ENCODE measurements at regions not wholly inside any gene's neighbourhood (a gene's known extent, or its start where the extent isn't known, plus 50 kb on each side); places are given as distances from the start of the nearest gene placed in this dataset.

- BruUV-seq (replicated peaks) = no TSS peak
- ChIA-PET CTCF (no interaction called here), POLR2A (ENCODE audit: low non-redundant PET) (no interaction called here)
- intact Hi-C loops (cut with micrococcal nuclease; ENCODE audit: unreplicated experiment) = no loop called here
- Histone ChIP-seq H3K4me3 (ENCODE audit: low read depth, low read length, poor library complexity, severe bottlenecking) (no peak overlapping the region), H3K27me3 (replicated peaks; ENCODE audit: insufficient read depth, low read depth, low read length, poor library complexity) (no peaks in the 10 kb centered on the region), H3K9me3 (ENCODE audit: low read depth, low read length, poor library complexity, severe bottlenecking) (no peaks in the 10 kb centered on the region), H3K4me1 (ENCODE audit: insufficient read depth, low read length, poor library complexity, severe bottlenecking) (peaks cover 21% of the 10 kb centered on the region), H3K27ac (ENCODE audit: low read depth, low read length, poor library complexity, severe bottlenecking) (no peak overlapping the region), H3K36me3 (ENCODE audit: insufficient read depth, low read length, poor library complexity, severe bottlenecking) (no peaks in the 10 kb centered on the region)
- TF ChIP-seq EZH2 (IDR thresholded peaks at IDR 0.05; ENCODE audit: borderline replicate concordance, low read depth, low read length, poor library complexity, severe bottlenecking) (no peak), CTCF (conservative IDR thresholded peaks at IDR 0.05; ENCODE audit: low read depth, low read length) (no peak)
- DNase-seq (ENCODE audit: low spot score) = no peak
Measured at GRCh38 chr1:116254776-116255175, 118.3 kb upstream of the ATP1A1 start.

- ChIA-PET CTCF (no interaction called here), POLR2A (ENCODE audit: low non-redundant PET) (no interaction called here)
- intact Hi-C loops (cut with micrococcal nuclease; ENCODE audit: unreplicated experiment) = no loop called here
- Histone ChIP-seq H3K27ac (ENCODE audit: low read depth, low read length, poor library complexity, severe bottlenecking) (peak overlapping the region; percentile 34), H3K4me1 (ENCODE audit: insufficient read depth, low read length, poor library complexity, severe bottlenecking) (peaks cover 21% of the 10 kb centered on the region), H3K9me3 (ENCODE audit: low read depth, low read length, poor library complexity, severe bottlenecking) (no peaks in the 10 kb centered on the region), H3K27me3 (replicated peaks; ENCODE audit: insufficient read depth, low read depth, low read length, poor library complexity) (no peaks in the 10 kb centered on the region), H3K36me3 (ENCODE audit: insufficient read depth, low read length, poor library complexity, severe bottlenecking) (no peaks in the 10 kb centered on the region), H3K4me3 (ENCODE audit: low read depth, low read length, poor library complexity, severe bottlenecking) (no peak overlapping the region)
- peak; percentile 25 for DNase-seq (ENCODE audit: low spot score)
- BruUV-seq (replicated peaks) = no TSS peak
- TF ChIP-seq CTCF (conservative IDR thresholded peaks at IDR 0.05; ENCODE audit: low read depth, low read length) = no peak
- no peak for TF ChIP-seq EZH2 (IDR thresholded peaks at IDR 0.05; ENCODE audit: borderline replicate concordance, low read depth, low read length, poor library complexity, severe bottlenecking)
Measured at GRCh38 chr1:116255486-116256285, 117.4 kb upstream of the ATP1A1 start.

DNA sequence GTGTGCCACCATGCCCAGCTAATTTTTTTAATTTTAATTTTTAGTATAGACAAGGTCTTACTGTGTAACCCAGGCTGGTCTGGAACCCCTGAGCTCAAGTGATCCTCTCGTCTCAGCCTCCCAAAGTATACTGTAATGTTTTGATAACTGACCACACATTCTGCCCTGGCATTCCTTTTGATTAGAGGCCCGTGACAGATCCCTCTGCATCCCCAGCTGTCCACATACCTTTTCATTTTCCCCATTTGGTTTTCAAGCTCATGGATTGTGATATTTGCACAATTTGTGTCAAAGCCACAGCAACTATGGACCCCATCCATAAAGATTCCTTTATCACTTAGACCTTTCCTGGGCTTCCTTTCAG is 116.8 kb upstream of the ATP1A1 start:
- no peaks in the 10 kb centered on the region for H3K27me3 ChIP-seq (replicated peaks; ENCODE audit: insufficient read depth, low read depth, low read length, poor library complexity)
- no TSS peak for BruUV-seq (replicated peaks)
- DNase-seq (ENCODE audit: low spot score) = no peak
- peaks cover 21% of the 10 kb centered on the region for H3K4me1 ChIP-seq (ENCODE audit: insufficient read depth, low read length, poor library complexity, severe bottlenecking)
- H3K27ac ChIP-seq (ENCODE audit: low read depth, low read length, poor library complexity, severe bottlenecking) = no peak overlapping the region
- no peaks in the 10 kb centered on the region for H3K36me3 ChIP-seq (ENCODE audit: insufficient read depth, low read length, poor library complexity, severe bottlenecking)
- ChIA-PET POLR2A (ENCODE audit: low non-redundant PET) (no interaction called here), CTCF (no interaction called here)
- no peak overlapping the region for H3K4me3 ChIP-seq (ENCODE audit: low read depth, low read length, poor library complexity, severe bottlenecking)
- intact Hi-C loops (cut with micrococcal nuclease; ENCODE audit: unreplicated experiment) = no loop called here
- no peak for TF ChIP-seq CTCF (conservative IDR thresholded peaks at IDR 0.05; ENCODE audit: low read depth, low read length)
- no peak for TF ChIP-seq EZH2 (IDR thresholded peaks at IDR 0.05; ENCODE audit: borderline replicate concordance, low read depth, low read length, poor library complexity, severe bottlenecking)
- H3K9me3 ChIP-seq (ENCODE audit: low read depth, low read length, poor library complexity, severe bottlenecking) = no peaks in the 10 kb centered on the region
